HG02938 (cell line): ENCODE measurements at regions not wholly inside any gene's neighbourhood (a gene's known extent, or its start where the extent isn't known, plus 50 kb on each side); places are given as distances from the start of the nearest gene placed in this dataset.
"Not testable (repeated sequence)": the region's sequence is repeated elsewhere in the genome, so short reads cannot be mapped to it uniquely, and the experiment has no call there.

Source experiments
- ATAC-seq: cut with Tn5 transposase; IDR thresholded peaks from one replicate; pipeline ENCODE4 v1.9.1; 2021; ENCODE audit warnings: mild to moderate bottlenecking, moderate library complexity; ENCODE audit not compliant: unreplicated experiment

- ATAC-seq = no peak
These were observed 140.1 kb upstream of the JCAD start for GRCh38 chr10:30199376-30200016.

GRCh38 chr10:30197186-30197585, 137.8 kb upstream of the JCAD start:
- ATAC-seq = no peak

GRCh38 chr10:30196559-30196958, 137.2 kb upstream of the JCAD start:
- ATAC-seq = not testable (repeated sequence)

GRCh38 chr10:30192846-30193608, 133.6 kb upstream of the JCAD start:
- peak; percentile 64 for ATAC-seq

GRCh38 chr10:30190577-30191552, 131.5 kb upstream of the JCAD start:
- ATAC-seq = no peak

DNA sequence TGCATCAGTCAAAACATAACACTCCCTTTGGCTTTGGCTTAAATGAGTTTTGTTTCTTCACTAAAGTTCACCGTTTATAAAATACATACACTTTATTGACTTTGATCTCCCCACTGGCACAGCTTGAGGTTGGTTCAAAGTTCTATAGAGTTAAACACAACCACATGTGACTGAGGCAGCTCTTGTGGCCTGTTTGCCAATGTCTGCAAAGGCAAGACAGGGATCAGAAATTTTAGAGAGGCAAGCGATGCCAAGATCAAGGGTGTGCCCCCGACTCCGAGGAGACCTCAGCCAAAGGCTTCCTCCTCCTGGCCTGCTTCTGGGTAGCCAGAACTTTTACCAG, 129.8 kb upstream of the JCAD start:
- no peak for ATAC-seq

DNA sequence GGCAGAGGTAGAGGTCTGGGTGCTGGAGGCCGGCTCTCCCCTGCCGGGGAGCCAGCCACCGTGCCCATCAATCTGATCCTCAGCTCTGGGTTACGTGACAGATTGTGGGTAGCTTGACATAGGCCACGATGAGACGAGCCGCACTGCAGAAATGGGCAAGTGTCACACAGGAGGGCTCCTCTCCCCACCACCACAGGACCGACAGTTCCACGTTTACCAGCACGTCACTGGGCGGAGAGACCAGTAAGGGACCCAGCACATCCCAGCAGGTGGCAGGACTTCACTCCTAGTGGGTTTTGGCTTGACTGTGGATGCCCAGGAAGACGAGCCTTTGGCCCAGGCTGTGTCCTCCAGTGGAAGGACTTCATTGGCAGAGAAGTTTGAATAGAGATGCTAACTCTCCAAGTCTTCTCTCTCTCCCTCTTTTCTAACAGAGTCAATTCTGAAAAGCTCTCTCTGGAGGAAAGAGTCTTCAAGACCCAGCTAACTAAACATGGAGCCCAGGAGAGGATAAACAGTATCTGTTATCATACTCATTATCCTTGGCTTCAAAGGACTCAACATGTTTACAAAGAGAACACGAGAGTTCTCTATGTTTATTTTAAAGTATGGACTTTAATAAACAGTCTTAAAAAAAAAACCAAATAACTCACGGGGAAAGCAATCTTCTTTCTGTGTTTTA, 129.3 kb upstream of the JCAD start:
- ATAC-seq = no peak

GRCh38 chr10:30188101-30188500, 128.7 kb upstream of the JCAD start:
- ATAC-seq = no peak

DNA sequence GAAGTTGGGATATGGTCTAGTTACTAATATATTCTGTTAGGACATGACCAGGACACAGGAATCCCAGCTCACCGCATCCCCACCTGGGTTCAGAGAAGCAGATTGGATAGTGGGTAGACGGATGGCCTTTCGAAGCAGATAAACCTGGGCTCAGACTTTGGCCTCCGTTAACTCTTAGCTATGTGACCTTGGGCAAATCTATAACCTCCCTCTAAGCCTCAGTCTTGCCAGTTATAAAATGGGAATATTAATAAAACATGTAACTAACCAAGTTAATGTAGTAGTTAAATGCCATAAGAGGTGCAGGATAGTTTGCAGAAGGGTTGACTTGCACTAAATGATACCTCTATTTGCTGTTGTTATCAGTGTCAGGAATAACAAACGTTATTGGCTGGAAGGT, 127.6 kb upstream of the JCAD start:
- no peak for ATAC-seq

DNA sequence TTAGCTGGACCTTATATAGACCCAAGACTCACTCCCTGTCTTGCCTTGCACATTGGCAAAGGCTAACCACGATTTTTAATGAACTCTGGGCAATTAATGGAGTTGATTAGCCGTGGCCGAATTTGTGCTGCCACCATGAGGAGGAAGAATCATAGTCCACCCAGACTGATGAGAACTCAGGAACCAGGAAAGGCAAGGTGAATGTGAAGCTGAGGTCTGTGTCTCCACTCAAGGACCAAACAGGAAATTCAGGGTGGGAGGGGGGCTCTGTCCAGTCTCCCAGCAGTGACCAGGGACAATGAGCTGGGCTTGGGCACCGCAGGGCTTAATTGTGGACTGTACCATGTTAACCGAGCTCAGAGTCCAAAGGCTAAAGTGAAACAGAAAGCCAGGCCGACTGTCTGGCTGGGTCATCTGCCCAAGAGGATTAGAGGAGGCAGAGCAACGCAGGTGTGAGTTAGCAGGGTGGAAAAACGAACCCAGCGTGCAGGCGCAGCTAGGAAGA, 127.0 kb upstream of the JCAD start:
- ATAC-seq = no peak

DNA sequence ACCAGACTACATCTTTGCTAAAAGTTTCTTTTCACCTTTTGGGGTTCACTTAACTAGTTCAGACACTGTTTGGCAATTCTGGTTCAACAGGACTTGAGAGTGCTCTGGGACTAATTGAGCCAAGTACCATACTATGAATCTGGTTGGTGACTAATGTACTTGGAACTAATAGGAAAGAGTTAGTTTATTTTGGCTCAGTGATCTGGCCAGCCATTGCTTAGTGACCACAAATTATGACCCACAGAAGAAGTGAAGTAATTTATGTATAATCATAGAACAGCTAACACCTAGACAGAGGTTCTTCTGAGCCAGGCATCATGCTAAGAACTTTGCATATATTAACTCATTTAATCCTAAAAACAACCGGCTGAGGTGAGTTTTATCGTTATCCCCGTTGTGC, 126.5 kb upstream of the JCAD start:
- ATAC-seq = no peak

DNA sequence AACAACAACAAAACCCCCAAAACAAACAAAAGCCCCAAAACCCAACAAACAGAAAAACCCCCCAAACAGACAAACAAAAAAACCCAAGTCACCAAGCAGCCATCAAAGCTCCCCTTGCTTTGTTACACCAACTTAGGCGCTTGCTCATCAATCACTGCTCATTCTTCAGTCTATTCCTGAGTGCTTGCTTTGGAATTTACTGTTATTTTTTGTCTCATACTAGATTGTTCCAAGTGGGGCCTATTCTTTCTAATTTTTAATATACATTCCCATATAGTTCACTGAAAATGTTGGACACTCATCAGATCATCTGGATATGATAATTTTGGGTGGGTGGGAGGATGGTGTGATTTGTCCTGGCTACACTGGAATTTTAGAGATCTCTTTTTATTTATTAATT, 126.0 kb upstream of the JCAD start:
- ATAC-seq = no peak

GRCh38 chr10:30184397-30185033, 125.1 kb upstream of the JCAD start:
- no peak for ATAC-seq

DNA sequence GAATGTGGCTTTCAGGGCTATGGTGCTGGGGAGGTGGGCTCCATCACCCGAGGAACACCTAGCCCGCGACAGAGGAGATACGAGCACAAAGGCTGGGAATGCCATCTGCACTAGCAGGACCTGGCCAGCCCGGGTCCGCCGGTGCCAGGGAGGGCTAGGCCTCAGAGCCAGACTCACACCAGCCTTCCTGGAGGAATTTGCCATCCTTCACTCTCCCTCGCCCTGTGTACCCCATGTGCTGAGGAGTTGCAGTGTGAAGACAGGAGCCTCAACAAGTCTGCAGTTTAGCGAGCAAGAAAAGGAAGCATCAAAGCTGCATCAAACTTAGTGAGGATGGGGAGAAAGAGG, 123.6 kb upstream of the JCAD start:
- ATAC-seq = no peak

DNA sequence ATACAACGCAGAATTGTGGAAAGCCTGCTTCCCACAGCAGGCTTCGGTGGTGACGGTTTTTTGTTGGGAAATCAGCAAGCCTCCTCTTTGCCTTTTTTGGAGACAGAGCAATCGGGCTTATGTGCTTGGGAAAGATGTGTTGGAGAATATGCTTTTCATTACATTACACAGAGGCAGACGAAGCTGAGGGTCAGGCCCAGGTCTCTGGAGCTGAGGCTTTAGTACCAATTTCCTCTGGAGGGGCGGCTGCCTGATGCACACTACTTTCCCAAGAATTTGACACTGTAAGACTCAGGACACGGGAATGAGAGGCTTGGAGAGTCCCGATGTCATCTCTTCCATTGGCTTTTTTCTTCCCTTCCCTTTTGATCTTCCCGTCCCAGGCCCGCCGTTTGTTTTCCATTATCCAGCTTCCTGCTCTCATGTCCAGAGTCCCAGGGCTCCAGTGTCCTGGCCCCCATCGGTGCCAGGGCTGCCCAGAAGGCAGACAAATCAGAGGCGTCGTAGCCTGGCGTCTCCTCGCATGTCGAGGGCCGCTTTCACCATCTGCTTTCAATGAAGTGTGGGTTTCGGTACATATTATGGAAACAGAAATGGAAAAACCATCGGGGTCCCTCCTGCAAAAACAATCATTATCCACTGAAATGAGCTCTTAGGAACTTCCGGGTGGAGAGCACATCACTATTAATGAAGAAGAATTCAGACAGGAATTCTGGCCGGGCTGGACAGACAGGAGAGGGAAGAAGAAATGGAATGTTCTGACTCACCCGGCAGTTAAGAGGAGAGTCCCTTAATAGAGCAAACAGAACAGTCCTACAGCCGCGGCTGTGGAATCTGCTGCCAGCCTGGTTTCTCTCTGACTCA, 123.0 kb upstream of the JCAD start:
- no peak for ATAC-seq

- ATAC-seq = no peak
These were observed 119.1 kb upstream of the JCAD start for GRCh38 chr10:30178356-30178964.

- no peak for ATAC-seq
These were observed 117.6 kb upstream of the JCAD start for GRCh38 chr10:30176776-30177533.

- no peak for ATAC-seq
These were observed 116.8 kb upstream of the JCAD start for GRCh38 chr10:30176182-30176581.
